ENCODE measurements at regions not wholly inside any gene's neighbourhood (a gene's known extent, or its start where the extent isn't known, plus 50 kb on each side); places are given as distances from the start of the nearest gene placed in this dataset.
"Not testable (repeated sequence)": the region's sequence is repeated elsewhere in the genome, so short reads cannot be mapped to it uniquely, and the experiment has no call there.

GRCh38 chr20:50447102-50447804, 62.9 kb upstream of the PTPN1 start:
- H3K4me2 ChIP-seq (ENCODE audit: low read length) = no peak overlapping the region
- H3K36me3 ChIP-seq (replicated peaks; ENCODE audit: low read depth, low read length) = no peaks in the 10 kb centered on the region
- H3K79me2 ChIP-seq (ENCODE audit: low read length) = no peaks in the 10 kb centered on the region
- TF ChIP-seq, protein P1, sequence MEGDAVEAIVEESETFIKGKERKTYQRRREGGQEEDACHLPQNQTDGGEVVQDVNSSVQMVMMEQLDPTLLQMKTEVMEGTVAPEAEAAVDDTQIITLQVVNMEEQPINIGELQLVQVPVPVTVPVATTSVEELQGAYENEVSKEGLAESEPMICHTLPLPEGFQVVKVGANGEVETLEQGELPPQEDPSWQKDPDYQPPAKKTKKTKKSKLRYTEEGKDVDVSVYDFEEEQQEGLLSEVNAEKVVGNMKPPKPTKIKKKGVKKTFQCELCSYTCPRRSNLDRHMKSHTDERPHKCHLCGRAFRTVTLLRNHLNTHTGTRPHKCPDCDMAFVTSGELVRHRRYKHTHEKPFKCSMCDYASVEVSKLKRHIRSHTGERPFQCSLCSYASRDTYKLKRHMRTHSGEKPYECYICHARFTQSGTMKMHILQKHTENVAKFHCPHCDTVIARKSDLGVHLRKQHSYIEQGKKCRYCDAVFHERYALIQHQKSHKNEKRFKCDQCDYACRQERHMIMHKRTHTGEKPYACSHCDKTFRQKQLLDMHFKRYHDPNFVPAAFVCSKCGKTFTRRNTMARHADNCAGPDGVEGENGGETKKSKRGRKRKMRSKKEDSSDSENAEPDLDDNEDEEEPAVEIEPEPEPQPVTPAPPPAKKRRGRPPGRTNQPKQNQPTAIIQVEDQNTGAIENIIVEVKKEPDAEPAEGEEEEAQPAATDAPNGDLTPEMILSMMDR (IDR thresholded peaks at IDR 0.05; ENCODE audit: low read depth, low read length) = no peak
- TF ChIP-seq EZH2phosphoT487 (IDR thresholded peaks at IDR 0.05; ENCODE audit: low read depth) = no peak
- no peak overlapping the region for H2AFZ ChIP-seq (ENCODE audit: low read depth, low read length)
- H3K9me3 ChIP-seq (ENCODE audit: insufficient read depth, low read length) = no peaks in the 10 kb centered on the region
- H3K9ac ChIP-seq (ENCODE audit: low read length) = no peak overlapping the region
- no peak overlapping the region for H3K4me3 ChIP-seq (ENCODE audit: low read length)
- H3K27ac ChIP-seq (ENCODE audit: low read length) = no peak overlapping the region
- no peaks in the 10 kb centered on the region for H4K20me1 ChIP-seq (ENCODE audit: insufficient read depth, low read length)
- H3K4me1 ChIP-seq (ENCODE audit: low read length) = peaks cover 27% of the 10 kb centered on the region
- H3K27me3 ChIP-seq (ENCODE audit: low read depth, low read length) = peaks cover 54% of the 10 kb centered on the region

DNA sequence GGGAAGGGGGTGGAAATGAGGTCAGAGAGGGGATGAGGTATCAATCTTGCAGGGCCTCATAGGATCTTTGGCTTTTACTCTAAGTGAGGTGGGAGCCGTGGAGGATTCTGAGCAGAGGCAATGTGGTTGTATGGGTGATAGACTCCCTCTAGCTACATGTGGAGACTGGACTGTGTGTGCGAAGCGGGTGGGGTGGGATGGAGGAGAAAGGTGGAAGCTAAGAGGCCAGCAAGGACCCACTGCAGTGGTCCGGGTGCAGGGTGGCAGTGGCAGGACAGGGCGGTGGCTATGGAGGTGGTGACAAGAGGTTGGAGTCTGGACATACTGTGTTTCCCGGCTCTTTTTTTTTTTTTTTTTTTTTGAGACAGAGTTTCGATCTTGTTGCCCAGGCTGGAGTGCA, 62.4 kb upstream of the PTPN1 start:
- H3K27ac ChIP-seq (ENCODE audit: low read length) = no peak overlapping the region
- no peak for TF ChIP-seq EZH2phosphoT487 (IDR thresholded peaks at IDR 0.05; ENCODE audit: low read depth)
- TF ChIP-seq, protein P1 (IDR thresholded peaks at IDR 0.05; ENCODE audit: low read depth, low read length) = no peak
- peaks cover 27% of the 10 kb centered on the region for H3K4me1 ChIP-seq (ENCODE audit: low read length)
- no peaks in the 10 kb centered on the region for H3K79me2 ChIP-seq (ENCODE audit: low read length)
- no peak overlapping the region for H3K9ac ChIP-seq (ENCODE audit: low read length)
- no peak overlapping the region for H3K4me2 ChIP-seq (ENCODE audit: low read length)
- no peaks in the 10 kb centered on the region for H3K9me3 ChIP-seq (ENCODE audit: insufficient read depth, low read length)
- no peaks in the 10 kb centered on the region for H4K20me1 ChIP-seq (ENCODE audit: insufficient read depth, low read length)
- no peak overlapping the region for H3K4me3 ChIP-seq (ENCODE audit: low read length)
- no peak overlapping the region for H2AFZ ChIP-seq (ENCODE audit: low read depth, low read length)
- no peaks in the 10 kb centered on the region for H3K36me3 ChIP-seq (replicated peaks; ENCODE audit: low read depth, low read length)
- H3K27me3 ChIP-seq (ENCODE audit: low read depth, low read length) = peaks cover 56% of the 10 kb centered on the region

GRCh38 chr20:50448625-50449403, 61.4 kb upstream of the PTPN1 start:
- H2AFZ ChIP-seq (ENCODE audit: low read depth, low read length); H3K27ac ChIP-seq (ENCODE audit: low read length); H3K4me3 ChIP-seq (ENCODE audit: low read length); H3K36me3 ChIP-seq (replicated peaks; ENCODE audit: low read depth, low read length); H3K79me2 ChIP-seq (ENCODE audit: low read length); H4K20me1 ChIP-seq (ENCODE audit: insufficient read depth, low read length); H3K4me2 ChIP-seq (ENCODE audit: low read length); H3K9me3 ChIP-seq (ENCODE audit: insufficient read depth, low read length); H3K9ac ChIP-seq (ENCODE audit: low read length): not testable (repeated sequence)
- peaks cover 63% of the 10 kb centered on the region for H3K27me3 ChIP-seq (ENCODE audit: low read depth, low read length)
- H3K4me1 ChIP-seq (ENCODE audit: low read length) = peaks cover 27% of the 10 kb centered on the region

DNA sequence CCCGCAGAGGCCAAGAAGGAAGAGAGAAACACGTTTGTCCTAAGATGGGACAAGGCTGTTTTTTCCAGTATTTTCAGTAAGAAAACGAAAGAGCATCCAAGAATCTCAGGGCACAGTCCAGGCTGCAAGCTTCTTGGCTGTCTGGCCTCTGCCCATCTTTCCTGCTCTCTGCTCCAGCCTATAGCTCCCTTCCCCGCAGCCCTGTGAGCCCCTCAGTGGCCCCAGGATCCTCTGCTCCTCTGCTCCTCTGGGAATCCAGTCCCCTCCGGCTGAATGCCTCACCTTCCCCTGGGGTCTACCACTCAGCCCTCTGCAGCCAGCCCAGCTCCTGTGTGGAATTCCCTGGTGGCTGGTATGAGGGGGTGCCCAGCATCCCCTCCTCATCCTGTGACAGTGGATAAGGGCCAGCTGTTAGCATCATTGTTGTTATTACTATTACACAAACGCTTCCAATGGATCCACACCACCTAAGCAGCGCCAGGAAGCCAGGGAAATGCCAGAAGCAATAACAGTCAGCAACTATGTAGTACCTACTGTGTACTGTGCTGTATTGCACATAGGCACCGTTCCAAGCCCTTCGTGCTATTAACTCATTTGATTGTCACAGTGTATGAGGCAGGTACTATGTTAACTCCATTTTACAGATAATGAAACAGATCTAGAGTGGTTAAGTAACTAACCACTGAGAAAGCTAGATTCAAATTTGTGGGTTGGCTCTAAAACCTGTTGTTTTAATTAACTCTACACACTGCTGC, 60.3 kb upstream of the PTPN1 start:
- peaks cover 70% of the 10 kb centered on the region for H3K27me3 ChIP-seq (ENCODE audit: low read depth, low read length)
- no peak overlapping the region for H3K27ac ChIP-seq (ENCODE audit: low read length)
- no peak overlapping the region for H2AFZ ChIP-seq (ENCODE audit: low read depth, low read length)
- H3K4me1 ChIP-seq (ENCODE audit: low read length) = peaks cover 27% of the 10 kb centered on the region
- TF ChIP-seq EZH2phosphoT487 (IDR thresholded peaks at IDR 0.05; ENCODE audit: low read depth) = no peak
- TF ChIP-seq, protein P1 (IDR thresholded peaks at IDR 0.05; ENCODE audit: low read depth, low read length) = no peak
- no peak overlapping the region for H3K4me2 ChIP-seq (ENCODE audit: low read length)
- H4K20me1 ChIP-seq (ENCODE audit: insufficient read depth, low read length) = no peaks in the 10 kb centered on the region
- no peaks in the 10 kb centered on the region for H3K36me3 ChIP-seq (replicated peaks; ENCODE audit: low read depth, low read length)
- no peaks in the 10 kb centered on the region for H3K9me3 ChIP-seq (ENCODE audit: insufficient read depth, low read length)
- H3K4me3 ChIP-seq (ENCODE audit: low read length) = no peak overlapping the region
- no peaks in the 10 kb centered on the region for H3K79me2 ChIP-seq (ENCODE audit: low read length)
- no peak overlapping the region for H3K9ac ChIP-seq (ENCODE audit: low read length)
